SKM-1 (cell line): ENCODE measurements at regions not wholly inside any gene's neighbourhood (a gene's known extent, or its start where the extent isn't known, plus 50 kb on each side); places are given as distances from the start of the nearest gene placed in this dataset.
"Not testable (repeated sequence)": the region's sequence is repeated elsewhere in the genome, so short reads cannot be mapped to it uniquely, and the experiment has no call there.

Experiments
- DNase-seq: peaks from one replicate; lab custom pipeline; 2025; ENCODE audit not compliant: unreplicated experiment; lab: John Stamatoyannopoulos, UW

GRCh38 chr2:16374671-16375070 lies 291.0 kb downstream of the CYRIA start:
- no peak for DNase-seq

- DNase-seq, result no peak
Measured at GRCh38 chr2:16373341-16373740, 292.3 kb downstream of the CYRIA start.

DNA sequence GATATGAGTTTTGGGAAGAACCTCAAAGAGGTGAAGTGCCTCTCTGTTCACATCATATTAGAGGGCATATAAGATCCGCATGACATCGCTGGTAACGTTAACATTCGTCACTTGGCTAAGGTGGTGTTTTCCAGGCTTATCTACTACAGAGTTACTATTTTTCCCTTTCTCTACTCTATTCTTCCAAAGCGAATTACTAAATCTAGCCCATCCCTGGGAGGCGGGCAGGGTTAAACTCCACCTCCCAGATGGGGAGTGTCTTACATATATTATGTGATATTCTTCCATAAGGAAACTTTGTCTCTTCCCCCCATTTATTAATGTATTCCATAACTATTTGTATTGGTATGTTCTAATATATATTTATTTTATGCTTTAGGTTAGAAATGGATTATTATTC lies 293.9 kb downstream of the CYRIA start:
- DNase-seq, result no peak

GRCh38 chr2:16368951-16369350 lies 296.7 kb downstream of the CYRIA start:
- no peak for DNase-seq

GRCh38 chr2:16368328-16368727 lies 297.3 kb downstream of the CYRIA start:
- no peak for DNase-seq

GRCh38 chr2:16365366-16365765 lies 300.3 kb downstream of the CYRIA start:
- DNase-seq, result no peak

DNA sequence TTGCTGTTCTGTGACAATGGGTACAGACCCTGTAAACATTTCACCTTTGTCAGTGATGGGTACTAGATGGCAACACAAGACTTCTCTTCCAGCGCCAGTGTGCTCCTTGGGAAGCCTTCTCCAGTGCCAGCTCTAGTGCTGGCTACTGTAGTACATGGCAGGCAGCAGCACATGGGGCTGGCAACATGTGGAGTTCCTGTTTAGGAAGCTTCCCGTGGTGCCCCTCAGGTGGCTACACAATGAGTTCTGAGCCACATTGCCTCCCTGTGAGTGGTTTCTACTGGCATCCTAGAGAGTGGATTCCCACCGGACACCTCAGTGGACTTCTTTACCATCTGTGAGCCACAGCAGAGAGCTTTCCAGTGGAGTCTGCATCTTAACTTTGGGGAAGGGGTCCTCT lies 302.1 kb downstream of the CYRIA start:
- DNase-seq, result no peak

DNA sequence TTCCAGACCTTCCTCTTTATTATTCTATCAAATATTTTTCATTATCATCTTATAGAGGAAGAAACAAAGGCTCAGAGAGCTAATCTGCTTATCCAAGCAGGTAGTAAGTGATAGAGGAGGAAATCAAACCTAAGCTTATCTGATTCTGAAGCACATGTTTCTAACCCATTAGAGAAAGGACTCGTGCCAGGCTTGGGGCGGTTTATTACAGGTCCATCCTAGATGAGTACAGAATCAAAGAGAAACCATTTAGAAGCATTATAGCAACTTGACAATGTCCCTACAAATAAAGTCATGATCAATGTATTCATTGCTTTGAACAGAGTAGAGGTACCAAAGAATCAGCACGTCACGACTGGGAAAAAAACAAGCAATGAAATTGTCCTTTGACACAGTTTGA lies 303.0 kb downstream of the CYRIA start:
- no peak for DNase-seq

- no peak for DNase-seq
Measured at GRCh38 chr2:16361261-16361995, 304.2 kb downstream of the CYRIA start.

DNA sequence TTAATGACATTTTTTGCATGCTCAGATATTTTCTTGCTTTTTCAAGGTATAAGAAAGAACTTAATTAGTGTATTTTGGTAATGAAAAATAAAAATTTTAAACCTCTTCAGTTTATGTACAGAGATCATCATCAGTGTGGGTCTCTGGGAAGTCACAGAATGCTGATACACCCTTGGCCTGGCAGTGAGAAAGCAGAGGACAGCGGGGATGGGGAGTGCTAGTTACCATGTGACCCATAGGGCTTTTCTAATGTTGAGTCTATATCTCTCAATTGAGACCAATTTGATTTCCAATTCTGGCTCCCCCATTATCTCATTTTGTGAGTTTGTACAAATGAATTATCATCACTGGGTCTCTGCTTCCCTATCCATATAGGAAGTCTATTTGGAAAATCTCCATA lies 305.7 kb downstream of the CYRIA start:
- DNase-seq, result no peak

DNA sequence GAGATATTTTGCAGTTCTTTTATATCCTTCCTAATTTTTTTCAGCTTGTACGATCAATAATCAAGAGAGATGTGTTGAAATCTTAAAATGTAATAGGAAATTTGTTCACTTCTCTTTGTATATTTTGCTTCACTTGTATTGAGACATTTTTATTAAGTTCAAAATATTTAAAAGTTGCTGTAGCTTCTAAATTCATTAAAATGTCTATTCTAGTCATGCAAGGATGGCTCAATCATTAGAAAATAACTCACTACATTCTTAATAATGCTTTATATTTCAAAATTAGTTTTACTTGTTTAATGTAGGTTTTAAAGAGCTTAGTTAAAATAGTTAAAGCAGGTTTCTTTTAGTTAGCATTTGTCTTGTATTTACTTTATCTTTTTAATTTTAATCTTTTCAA lies 308.4 kb downstream of the CYRIA start:
- DNase-seq, result no peak

GRCh38 chr2:16351541-16351940 lies 314.1 kb downstream of the CYRIA start:
- DNase-seq, result no peak

DNA sequence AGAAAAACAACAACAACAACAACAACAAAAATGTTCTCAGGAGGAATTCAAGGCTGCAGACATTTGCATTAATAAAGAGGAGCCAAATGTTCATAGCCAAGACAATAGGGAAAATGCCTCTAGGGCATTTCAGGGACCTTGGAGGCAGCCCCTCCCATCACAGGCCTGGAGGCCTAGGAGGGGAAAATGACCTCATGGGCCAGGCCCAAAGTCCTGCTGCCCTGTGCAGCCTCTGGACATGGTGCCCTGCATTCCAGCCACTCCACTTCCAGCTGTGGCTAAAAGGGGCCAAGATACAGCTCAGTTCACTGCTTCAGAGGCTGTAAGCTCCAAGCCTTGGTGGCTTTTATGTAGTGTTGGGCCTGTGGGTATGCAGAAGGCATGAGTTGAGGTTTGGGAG lies 314.5 kb downstream of the CYRIA start:
- no peak for DNase-seq

DNA sequence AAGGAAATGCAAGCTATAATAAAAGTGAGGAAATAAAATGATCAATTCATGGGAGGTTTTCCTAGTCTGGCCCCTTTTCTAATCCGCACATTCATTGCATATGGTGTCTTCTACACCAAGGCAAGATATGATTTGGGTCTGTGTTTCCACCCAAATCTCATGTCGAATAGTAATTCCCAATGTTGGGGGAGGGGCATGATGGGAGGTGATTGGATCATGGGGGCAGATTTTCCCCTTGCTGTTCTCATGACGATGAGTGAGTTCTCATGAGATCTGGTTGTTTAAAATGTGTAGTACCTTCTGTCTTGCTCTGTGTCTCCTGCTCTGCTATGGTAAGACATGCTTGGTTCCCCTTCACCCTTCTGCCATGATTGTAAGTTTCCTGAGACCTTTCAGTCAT lies 315.4 kb downstream of the CYRIA start:
- DNase-seq, result no peak

DNA sequence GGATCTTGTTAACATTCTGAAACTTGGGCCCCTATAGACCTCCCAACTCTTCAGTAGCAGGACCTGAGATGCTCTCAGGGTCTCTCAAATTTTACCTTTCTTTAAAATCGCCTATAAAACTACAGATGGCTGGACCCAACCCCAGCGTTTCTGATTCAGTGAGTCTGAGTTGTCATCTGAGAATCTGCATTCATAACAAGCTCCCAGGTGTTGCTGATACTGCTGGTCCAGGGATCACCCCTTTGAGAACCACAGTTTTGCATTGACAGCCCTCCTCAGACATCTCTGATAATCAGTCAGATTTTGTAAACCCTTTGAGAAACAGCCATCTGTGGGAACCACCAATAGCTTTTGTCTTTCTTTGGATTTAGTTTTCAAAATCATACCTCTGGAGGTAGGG lies 315.8 kb downstream of the CYRIA start:
- DNase-seq, result no peak

DNA sequence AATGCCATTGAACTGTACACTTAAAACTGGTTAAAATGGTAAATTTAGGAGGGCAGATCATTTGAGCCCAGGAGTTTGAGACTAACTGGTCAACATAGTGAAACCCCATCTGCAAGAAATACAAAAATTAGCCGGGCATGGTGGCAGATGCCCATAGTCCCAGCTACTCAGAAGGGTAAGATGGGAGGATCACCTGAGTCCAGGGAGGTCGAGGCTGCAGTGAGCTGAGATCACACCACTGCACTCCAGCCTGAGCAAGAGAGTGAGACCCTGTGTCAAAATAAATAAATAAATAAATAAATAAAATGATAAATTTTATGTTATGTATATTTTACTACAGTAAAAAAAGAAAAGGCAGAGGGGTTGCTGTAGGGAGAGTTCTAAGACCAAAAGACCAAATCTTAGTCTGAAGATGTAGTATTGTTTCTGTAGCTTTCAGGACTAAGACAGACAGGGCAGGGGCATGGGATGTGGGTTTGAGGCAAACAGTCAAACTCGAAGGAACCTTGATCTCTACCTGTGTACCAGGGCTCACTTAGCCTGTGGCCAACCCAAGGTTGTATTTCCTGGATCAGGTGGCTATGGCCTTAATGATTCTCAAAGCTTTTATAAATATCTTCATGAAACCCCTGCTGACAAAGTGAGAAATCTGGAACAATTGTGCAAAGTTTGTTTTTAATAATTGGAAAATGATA lies 316.7 kb downstream of the CYRIA start:
- no peak for DNase-seq

- no peak for DNase-seq
Measured at GRCh38 chr2:16346671-16347070, 319.0 kb downstream of the CYRIA start.

- not testable (repeated sequence) for DNase-seq
Measured at GRCh38 chr2:16345231-16345630, 320.4 kb downstream of the CYRIA start.

GRCh38 chr2:16339206-16339605 lies 326.4 kb downstream of the CYRIA start:
- no peak for DNase-seq

GRCh38 chr2:16338026-16338425 lies 327.6 kb downstream of the CYRIA start:
- no peak for DNase-seq

GRCh38 chr2:16336916-16337315 lies 328.7 kb downstream of the CYRIA start:
- DNase-seq, result no peak

DNA sequence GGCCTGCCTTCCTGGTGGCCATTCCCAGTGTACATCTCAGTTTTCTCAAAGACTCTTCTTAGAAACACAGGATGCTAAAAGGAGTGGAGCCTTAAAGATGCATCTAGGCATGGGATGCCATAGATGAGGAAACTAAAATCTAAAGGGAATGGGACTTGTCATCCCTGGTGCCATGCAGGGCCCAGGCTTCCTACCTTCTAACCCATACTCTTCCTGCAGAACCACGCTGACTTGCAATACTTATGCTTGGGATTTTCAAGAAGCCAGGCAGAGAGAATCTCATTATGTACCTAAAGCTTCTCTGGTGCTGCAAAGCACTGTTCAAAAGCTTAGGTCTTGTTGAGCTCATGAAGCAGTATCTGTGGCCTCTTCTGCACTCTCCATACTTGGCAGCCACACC lies 329.1 kb downstream of the CYRIA start:
- DNase-seq, result no peak

GRCh38 chr2:16335947-16336346 lies 329.7 kb downstream of the CYRIA start:
- no peak for DNase-seq
